ENCODE measurements at regions not wholly inside any gene's neighbourhood (a gene's known extent, or its start where the extent isn't known, plus 50 kb on each side); places are given as distances from the start of the nearest gene placed in this dataset.

DNA sequence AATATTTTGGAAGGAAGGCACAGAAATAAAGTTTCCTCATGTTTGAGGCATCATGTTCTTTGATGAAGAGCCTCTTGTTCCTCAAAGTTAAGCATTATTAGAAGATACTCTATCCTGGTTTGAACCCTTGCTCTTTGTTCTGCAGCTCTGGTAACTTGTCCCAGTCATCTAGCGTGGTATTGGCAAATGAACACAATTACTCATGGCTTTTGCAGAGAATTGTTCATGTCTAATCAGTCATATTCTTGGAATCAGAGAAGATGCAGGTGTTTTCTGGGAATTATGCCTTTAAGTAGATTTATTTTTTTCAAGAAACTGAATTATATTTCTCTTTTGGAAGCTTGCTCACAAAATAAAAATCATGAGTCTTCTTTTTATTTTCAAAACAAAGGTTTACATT, 52.9 kb upstream of the HPGDS start:
- ChIA-PET POLR2A (no interaction called here), CTCF (interaction anchor here (0.6 to 1.4 kb wide), 2 partner anchors 11 to 382 kb away, joined by 3 to 9 read pairs; no protein-coding TSS in a partner anchor)
- H3K36me3 ChIP-seq (ENCODE audit: control insufficient read depth, insufficient read depth, low read length) = no peaks in the 10 kb centered on the region
- peaks cover 2% of the 10 kb centered on the region for H3K27me3 ChIP-seq (ENCODE audit: control insufficient read depth, insufficient read depth, low read length)
- TF ChIP-seq, protein P1, sequence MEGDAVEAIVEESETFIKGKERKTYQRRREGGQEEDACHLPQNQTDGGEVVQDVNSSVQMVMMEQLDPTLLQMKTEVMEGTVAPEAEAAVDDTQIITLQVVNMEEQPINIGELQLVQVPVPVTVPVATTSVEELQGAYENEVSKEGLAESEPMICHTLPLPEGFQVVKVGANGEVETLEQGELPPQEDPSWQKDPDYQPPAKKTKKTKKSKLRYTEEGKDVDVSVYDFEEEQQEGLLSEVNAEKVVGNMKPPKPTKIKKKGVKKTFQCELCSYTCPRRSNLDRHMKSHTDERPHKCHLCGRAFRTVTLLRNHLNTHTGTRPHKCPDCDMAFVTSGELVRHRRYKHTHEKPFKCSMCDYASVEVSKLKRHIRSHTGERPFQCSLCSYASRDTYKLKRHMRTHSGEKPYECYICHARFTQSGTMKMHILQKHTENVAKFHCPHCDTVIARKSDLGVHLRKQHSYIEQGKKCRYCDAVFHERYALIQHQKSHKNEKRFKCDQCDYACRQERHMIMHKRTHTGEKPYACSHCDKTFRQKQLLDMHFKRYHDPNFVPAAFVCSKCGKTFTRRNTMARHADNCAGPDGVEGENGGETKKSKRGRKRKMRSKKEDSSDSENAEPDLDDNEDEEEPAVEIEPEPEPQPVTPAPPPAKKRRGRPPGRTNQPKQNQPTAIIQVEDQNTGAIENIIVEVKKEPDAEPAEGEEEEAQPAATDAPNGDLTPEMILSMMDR (IDR thresholded peaks at IDR 0.05; ENCODE audit: insufficient read depth, low read depth, low read length) = no peak
- no peak for DNase-seq (ENCODE audit: low read depth)
- no peak overlapping the region for H3K4me3 ChIP-seq (ENCODE audit: low read depth, low read length)

DNA sequence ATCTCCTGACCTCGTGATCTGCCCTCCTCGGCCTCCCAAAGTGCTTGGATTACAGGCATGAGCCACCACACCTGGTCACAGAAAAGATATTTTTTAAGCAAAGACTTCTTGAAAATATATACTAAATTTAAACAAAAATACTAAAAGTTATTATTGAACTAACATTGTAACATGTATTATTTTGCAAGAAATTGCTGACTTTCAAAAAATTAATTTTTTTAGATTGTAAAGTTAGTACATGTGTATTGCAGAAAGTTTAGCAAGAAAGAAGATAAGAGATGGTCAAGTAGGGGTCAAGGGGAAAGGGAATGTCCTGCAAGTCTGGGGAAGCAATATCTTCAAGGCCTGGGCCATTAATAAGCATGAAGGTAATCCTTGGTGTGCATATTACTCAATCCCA, 54.3 kb upstream of the HPGDS start:
- H3K36me3 ChIP-seq (ENCODE audit: control insufficient read depth, insufficient read depth, low read length) = no peaks in the 10 kb centered on the region
- TF ChIP-seq, protein P1 (IDR thresholded peaks at IDR 0.05; ENCODE audit: insufficient read depth, low read depth, low read length) = no peak
- CTCF ChIA-PET = no interaction called here

DNA sequence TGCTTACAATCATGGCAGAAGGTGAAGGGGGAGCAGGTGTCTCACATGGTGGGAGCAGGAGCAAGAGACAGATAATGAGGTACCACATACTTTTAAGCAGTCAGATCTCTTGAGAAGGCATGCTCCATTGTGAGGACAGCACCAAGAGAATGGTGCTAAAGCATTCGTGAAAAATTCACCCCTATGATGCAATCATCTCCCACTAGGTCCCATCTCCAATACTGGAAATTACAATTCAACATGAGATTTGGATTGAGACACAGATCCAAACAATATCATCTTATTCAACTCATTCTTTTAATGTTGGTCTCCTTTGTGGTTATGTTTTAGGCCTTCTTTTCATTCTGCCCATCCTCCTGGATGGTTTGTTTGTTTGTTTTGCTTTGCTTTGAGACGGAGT, 54.1 kb upstream of the PDLIM5 start:
- no peaks in the 10 kb centered on the region for H3K36me3 ChIP-seq (ENCODE audit: control insufficient read depth, insufficient read depth, low read length)
- H3K27me3 ChIP-seq (ENCODE audit: control insufficient read depth, insufficient read depth, low read length) = peaks cover 2% of the 10 kb centered on the region
- DNase-seq (ENCODE audit: low read depth) = no peak
- H3K4me3 ChIP-seq (ENCODE audit: low read depth, low read length) = no peak overlapping the region
- POLR2A ChIA-PET = no interaction called here
- CTCF ChIA-PET = interaction anchor here (1.6 kb wide), 1 partner anchor 9 kb away, joined by 6 read pairs; no protein-coding TSS in a partner anchor
- TF ChIP-seq, protein P1 (IDR thresholded peaks at IDR 0.05; ENCODE audit: insufficient read depth, low read depth, low read length) = no peak

More for the DNA sequence above, 54.3 kb upstream of the HPGDS start:
- no peak for DNase-seq (ENCODE audit: low read depth)
- H3K4me3 ChIP-seq (ENCODE audit: low read depth, low read length) = no peak overlapping the region
- peaks cover 2% of the 10 kb centered on the region for H3K27me3 ChIP-seq (ENCODE audit: control insufficient read depth, insufficient read depth, low read length)
- POLR2A ChIA-PET = no interaction called here

DNA sequence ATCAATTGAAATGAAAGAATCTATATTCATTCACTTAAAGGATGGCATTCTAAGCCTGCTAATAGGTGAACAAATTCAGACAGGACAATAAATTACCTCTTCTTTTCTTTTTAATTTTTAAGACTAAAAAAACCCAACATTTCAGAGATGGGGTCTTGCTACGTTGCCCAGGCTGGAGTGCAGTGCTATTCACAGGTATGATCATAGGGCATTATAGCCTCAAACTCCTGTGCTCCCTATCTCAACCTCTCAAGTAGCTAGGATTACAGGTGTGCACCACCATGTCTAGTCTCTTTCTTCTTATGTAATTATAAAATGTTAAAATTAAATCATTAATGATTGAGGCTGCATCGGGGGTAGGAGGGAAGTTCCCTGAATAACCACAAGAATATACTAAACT, 52.5 kb upstream of the PDLIM5 start:
- TF ChIP-seq, protein P1 (IDR thresholded peaks at IDR 0.05; ENCODE audit: insufficient read depth, low read depth, low read length) = no peak
- CTCF ChIA-PET = interaction anchor here (0.6 to 1.6 kb wide), 3 partner anchors 7 to 83 kb away, joined by 3 to 6 read pairs (median 4); no protein-coding TSS in a partner anchor
- H3K36me3 ChIP-seq (ENCODE audit: control insufficient read depth, insufficient read depth, low read length) = no peaks in the 10 kb centered on the region
- H3K4me3 ChIP-seq (ENCODE audit: low read depth, low read length) = no peak overlapping the region
- H3K27me3 ChIP-seq (ENCODE audit: control insufficient read depth, insufficient read depth, low read length) = peaks cover 2% of the 10 kb centered on the region
- POLR2A ChIA-PET = no interaction called here
- DNase-seq (ENCODE audit: low read depth) = no peak

DNA sequence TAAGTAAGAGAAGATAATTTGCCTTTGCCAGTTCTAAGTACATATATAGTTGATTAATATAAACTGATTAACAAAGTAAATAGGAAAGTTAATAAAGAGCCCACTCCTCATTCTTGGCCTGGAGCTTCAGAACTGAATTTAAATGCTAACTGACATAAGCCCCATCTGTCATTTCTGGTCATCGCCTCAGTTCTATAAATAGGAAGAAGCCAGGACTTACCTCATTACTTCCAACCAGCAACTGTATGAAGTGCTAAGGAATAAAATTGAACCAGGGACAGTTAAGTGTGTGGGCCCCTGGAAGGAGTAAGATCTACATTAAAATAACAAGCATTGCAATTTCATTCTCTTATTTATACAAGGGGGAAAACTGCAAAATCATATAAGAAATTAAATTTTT, 52.0 kb upstream of the PDLIM5 start:
- TF ChIP-seq, protein P1 (IDR thresholded peaks at IDR 0.05; ENCODE audit: insufficient read depth, low read depth, low read length) = no peak
- ChIA-PET POLR2A (no interaction called here), CTCF (interaction anchor here (0.6 to 0.9 kb wide), 3 partner anchors 17 to 221 kb away, joined by 3 to 4 read pairs (median 3); no protein-coding TSS in a partner anchor)
- Histone ChIP-seq H3K27me3 (ENCODE audit: control insufficient read depth, insufficient read depth, low read length) (peaks cover 2% of the 10 kb centered on the region; the same call in 1 of the 2 replicates), H3K4me3 (ENCODE audit: low read depth, low read length) (no peak overlapping the region), H3K36me3 (ENCODE audit: control insufficient read depth, insufficient read depth, low read length) (no peaks in the 10 kb centered on the region)
- no peak for DNase-seq (ENCODE audit: low read depth)
